Cardiac muscle cell (in vitro differentiated cells and primary cell): ENCODE measurements at regions not wholly inside any gene's neighbourhood (a gene's known extent, or its start where the extent isn't known, plus 50 kb on each side); places are given as distances from the start of the nearest gene placed in this dataset.

Source experiments
- DNase-seq, 2 donors: peaks; one replicate each; pipeline versions ENCODE4 v3.0.0 to v3.0.0-alpha.2; 2010 to 2017; ENCODE audit warnings: low read depth in 1 of 2, low spot score in 1 of 2
- H3K27ac ChIP-seq: fragments of 200-600 bp; sonication (generic); 2 replicates; pipeline ENCODE4 v1.5.1; 2016
- H3K27me3 ChIP-seq: fragments of 200-600 bp; sonication (generic); 2 replicates; pipeline ENCODE4 v1.6.0; 2016; ENCODE audit warnings: control low read depth
- H3K36me3 ChIP-seq: fragments of 200-600 bp; sonication (generic); 2 replicates; pipeline ENCODE4 v1.5.1; 2016; ENCODE audit warnings: control low read depth
- H3K4me1 ChIP-seq: fragments of 200-600 bp; sonication (generic); 2 replicates; pipeline ENCODE4 v1.8.1; 2017; ENCODE audit warnings: low read depth, mild to moderate bottlenecking, mixed run types
- H3K4me3 ChIP-seq: fragments of 200-600 bp; sonication (generic); 2 replicates; pipeline ENCODE4 v1.5.1; 2016; ENCODE audit warnings: mild to moderate bottlenecking
- H3K9me3 ChIP-seq: fragments of 200-600 bp; sonication (generic); 2 replicates; pipeline ENCODE4 v1.5.1; 2017; ENCODE audit warnings: low read depth, mild to moderate bottlenecking, control low read depth
- TF ChIP-seq, protein P1 (sequence below): IDR thresholded peaks from 2 replicates; pipeline ENCODE4 v1.5.1; 2012; ENCODE audit warnings: low read depth, mild to moderate bottlenecking, low read length

DNA sequence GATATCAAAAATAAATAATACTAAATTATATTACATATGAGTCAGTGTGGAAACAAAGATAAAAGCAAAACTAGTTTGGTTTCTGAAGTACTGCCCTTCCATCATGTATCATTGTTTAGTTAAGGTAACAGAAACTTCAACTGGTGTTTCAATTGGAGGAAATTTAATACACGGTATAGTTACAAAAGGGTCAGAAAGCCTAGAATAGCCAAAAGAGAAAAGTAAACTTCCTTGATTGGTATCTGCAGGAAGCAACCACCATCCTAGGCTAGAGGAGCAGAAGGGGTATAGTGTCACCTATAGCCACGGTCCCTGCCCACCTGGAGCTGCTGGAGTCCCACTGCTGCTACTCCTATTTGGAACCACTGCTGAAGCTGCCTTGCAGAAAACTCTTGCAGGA lies 185.6 kb downstream of the SLC7A11 start:
- DNase-seq, result no peak
- TF ChIP-seq, protein P1, sequence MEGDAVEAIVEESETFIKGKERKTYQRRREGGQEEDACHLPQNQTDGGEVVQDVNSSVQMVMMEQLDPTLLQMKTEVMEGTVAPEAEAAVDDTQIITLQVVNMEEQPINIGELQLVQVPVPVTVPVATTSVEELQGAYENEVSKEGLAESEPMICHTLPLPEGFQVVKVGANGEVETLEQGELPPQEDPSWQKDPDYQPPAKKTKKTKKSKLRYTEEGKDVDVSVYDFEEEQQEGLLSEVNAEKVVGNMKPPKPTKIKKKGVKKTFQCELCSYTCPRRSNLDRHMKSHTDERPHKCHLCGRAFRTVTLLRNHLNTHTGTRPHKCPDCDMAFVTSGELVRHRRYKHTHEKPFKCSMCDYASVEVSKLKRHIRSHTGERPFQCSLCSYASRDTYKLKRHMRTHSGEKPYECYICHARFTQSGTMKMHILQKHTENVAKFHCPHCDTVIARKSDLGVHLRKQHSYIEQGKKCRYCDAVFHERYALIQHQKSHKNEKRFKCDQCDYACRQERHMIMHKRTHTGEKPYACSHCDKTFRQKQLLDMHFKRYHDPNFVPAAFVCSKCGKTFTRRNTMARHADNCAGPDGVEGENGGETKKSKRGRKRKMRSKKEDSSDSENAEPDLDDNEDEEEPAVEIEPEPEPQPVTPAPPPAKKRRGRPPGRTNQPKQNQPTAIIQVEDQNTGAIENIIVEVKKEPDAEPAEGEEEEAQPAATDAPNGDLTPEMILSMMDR, result no peak

DNA sequence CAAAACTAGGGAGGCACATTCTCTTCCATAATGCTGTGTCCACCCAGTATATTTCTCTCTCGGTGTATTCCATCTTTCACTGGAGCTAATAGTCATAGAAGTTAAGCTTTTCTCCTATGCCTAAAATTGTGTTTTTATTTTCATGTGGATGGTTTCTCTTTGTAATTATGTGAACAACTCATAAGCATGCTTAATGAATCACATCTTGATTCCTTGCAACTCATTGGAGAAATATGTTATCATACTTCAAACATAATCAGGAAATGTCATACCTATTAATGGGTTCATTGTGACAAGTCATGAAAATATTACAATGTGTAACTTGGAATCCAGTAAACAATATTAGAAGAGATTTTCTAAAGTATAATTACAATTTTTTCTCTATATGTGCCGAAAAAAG lies 186.3 kb downstream of the SLC7A11 start:
- Histone ChIP-seq H3K9me3 (no peaks in the 10 kb centered on the region), H3K4me3 (no peak overlapping the region), H3K27ac (no peak overlapping the region), H3K36me3 (no peaks in the 10 kb centered on the region), H3K4me1 (no peaks in the 10 kb centered on the region), H3K27me3 (no peaks in the 10 kb centered on the region)
- TF ChIP-seq, protein P1, result no peak
- DNase-seq, result no peak

More for the DNA sequence above, 185.6 kb downstream of the SLC7A11 start:
- no peaks in the 10 kb centered on the region for H3K9me3 ChIP-seq
- H3K36me3 ChIP-seq, result no peaks in the 10 kb centered on the region
- no peak overlapping the region for H3K4me3 ChIP-seq
- no peaks in the 10 kb centered on the region for H3K27me3 ChIP-seq
- H3K27ac ChIP-seq, result no peak overlapping the region
- no peaks in the 10 kb centered on the region for H3K4me1 ChIP-seq

DNA sequence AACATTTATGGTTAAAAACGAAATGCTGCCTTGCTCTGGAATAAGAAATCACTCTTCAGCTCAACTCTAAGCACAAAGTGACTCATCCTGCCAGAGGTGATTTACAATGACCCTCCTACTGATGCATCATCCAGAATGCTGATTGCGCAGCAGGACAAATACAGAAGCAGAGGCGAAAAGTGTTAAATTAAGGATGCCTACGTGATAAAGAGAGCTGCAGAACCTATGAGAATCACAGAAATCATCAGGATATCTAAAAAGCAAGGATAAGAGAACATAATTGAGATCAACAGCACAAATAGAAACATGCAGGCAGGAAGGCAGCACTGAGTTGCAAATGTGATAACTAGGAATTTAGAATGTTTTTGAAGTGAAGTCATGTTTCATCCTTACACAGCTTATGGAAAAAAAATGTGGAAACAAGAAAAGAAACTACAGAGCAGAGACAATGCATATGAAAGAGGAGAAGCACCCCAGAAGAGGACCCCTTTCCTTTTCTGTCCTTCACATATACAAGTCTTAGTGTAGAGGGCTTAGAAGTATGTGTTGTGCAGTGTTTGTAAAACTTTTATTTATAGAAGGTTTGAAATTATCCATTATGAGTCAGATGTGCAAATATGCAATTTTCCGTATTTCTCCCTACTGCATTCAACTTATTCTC lies 188.4 kb downstream of the SLC7A11 start:
- DNase-seq, result peak in 1 of 2 donors; percentile 87
- TF ChIP-seq, protein P1, result no peak
- Histone ChIP-seq H3K4me3 (no peak overlapping the region), H3K27ac (no peak overlapping the region), H3K4me1 (no peaks in the 10 kb centered on the region), H3K36me3 (no peaks in the 10 kb centered on the region), H3K27me3 (no peaks in the 10 kb centered on the region), H3K9me3 (no peaks in the 10 kb centered on the region)

DNA sequence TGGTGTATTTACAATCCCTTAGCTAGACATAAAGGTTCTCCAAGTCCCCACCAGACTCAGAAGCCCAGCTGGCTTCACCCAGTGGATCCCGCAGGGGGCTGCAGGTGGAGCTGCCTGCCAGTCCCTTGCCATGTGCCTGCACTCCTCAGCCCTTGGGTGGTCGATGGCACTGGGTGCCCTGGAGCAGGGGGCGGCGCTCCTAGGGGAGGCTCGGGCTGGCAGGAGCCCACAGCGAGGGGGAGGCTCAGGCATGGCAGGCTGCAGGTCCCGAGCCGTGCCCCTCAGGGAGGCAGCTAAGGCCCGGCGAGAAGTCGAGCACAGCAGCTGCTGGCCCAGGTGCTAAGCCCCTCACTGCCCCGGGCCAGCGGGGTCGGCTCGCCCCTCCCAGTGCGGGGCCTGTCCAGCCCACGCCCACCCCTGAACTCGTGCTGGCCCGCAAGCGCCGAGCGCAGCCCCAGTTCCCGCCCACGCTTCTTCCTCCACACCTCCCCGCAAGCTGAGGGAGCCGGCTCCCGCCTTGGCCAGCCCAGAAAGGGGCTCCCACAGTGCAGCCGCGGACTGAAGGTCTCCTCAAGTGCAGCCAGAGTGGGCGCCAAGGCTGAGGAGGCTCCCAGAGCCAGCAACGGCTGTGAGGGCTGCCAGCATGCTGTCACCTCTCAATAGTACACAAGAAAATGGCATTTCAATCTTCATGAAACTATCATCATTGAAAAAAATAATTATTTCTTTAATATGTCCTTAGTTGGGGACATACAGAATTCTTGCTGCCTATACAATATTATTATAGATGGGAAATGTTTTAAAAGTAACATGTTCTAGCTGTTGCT lies 189.1 kb downstream of the SLC7A11 start:
- DNase-seq, result no peak
- no peaks in the 10 kb centered on the region for H3K4me1 ChIP-seq
- no peaks in the 10 kb centered on the region for H3K36me3 ChIP-seq
- no peaks in the 10 kb centered on the region for H3K9me3 ChIP-seq
- H3K4me3 ChIP-seq, result no peak overlapping the region
- no peaks in the 10 kb centered on the region for H3K27me3 ChIP-seq
- H3K27ac ChIP-seq, result no peak overlapping the region
- TF ChIP-seq, protein P1, result no peak

DNA sequence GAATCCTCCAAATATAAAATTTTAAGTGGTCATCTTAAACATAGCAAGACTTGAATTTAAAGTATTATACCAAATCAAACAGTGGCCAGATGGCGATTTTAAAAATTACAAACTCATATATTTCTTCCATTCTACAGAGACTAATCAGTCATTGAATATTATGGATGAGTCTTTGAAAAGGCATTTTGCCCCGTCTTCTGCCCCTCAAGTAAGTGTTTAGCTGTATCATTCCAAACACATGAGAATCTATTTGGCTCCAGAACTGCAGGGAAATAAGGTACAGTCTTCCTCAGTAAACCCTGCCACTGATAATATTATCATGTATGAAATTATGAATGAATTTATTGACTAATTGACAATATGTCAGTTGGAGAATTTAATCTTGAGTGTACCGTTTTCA lies 191.0 kb downstream of the SLC7A11 start:
- no peaks in the 10 kb centered on the region for H3K27me3 ChIP-seq
- H3K9me3 ChIP-seq, result no peaks in the 10 kb centered on the region
- H3K27ac ChIP-seq, result no peak overlapping the region
- no peaks in the 10 kb centered on the region for H3K4me1 ChIP-seq
- no peak overlapping the region for H3K4me3 ChIP-seq
- no peak for DNase-seq
- H3K36me3 ChIP-seq, result no peaks in the 10 kb centered on the region
- TF ChIP-seq, protein P1, result no peak
